Right lobe of liver (tissue), 4 donors: ENCODE measurements at regions not wholly inside any gene's neighbourhood (a gene's known extent, or its start where the extent isn't known, plus 50 kb on each side); places are given as distances from the start of the nearest gene placed in this dataset.

ENCODE experiments used
- CTCF ChIP-seq, 4 donors: fragments of 200-600 bp in 3 of 4; fragments of 450-650 bp in 1 of 4; IDR thresholded peaks; one replicate each; pipeline versions ENCODE4 v1.5.1 to v1.8.0; 2016 to 2022; ENCODE audit warnings: antibody characterized with exemption in 4 of 4, mild to moderate bottlenecking in 2 of 4
- POLR2A ChIP-seq: fragments of 450-650 bp; IDR thresholded peaks from one replicate; pipeline ENCODE4 v1.6.1; 2017; ENCODE audit warnings: antibody characterized with exemption, mild to moderate bottlenecking
- donor health status: DM: no; HTN: no; CAD: no.
- donor health status: DM: no; HTN: no; CAD: no.
- donor health status: DM: no; HTN: yes; CAD: no.

GRCh38 chr5:155116456-155117251 is 103.1 kb downstream of the KIF4B start:
- TF ChIP-seq CTCF (IDR thresholded peaks at IDR 0.05), result no peak
- no peak for TF ChIP-seq POLR2A
